ENCODE measurements at regions not wholly inside any gene's neighbourhood (a gene's known extent, or its start where the extent isn't known, plus 50 kb on each side); places are given as distances from the start of the nearest gene placed in this dataset.
"Not testable (repeated sequence)": the region's sequence is repeated elsewhere in the genome, so short reads cannot be mapped to it uniquely, and the experiment has no call there.

- H3K79me2 ChIP-seq (ENCODE audit: control insufficient read depth, insufficient read depth, low read length) = no peaks in the 10 kb centered on the region
- TF ChIP-seq EZH2 (IDR thresholded peaks at IDR 0.05; ENCODE audit: low read length, missing control alignments) = no peak
- no peak for TF ChIP-seq CTCF (conservative IDR thresholded peaks at IDR 0.05 in 1 of 2, IDR thresholded peaks at IDR 0.05 in 1 of 2; ENCODE audit: low read depth in 1 of 2, low read length in 2 of 2)
- no peak overlapping the region for H3K27ac ChIP-seq (ENCODE audit: insufficient read depth, low read length)
- H3K27me3 ChIP-seq (ENCODE audit: control insufficient read depth, insufficient read depth, low read length) = no peaks in the 10 kb centered on the region
- no peak overlapping the region for H3K9ac ChIP-seq (ENCODE audit: insufficient read depth, low read length)
- no peak overlapping the region for H2AFZ ChIP-seq (ENCODE audit: low read length)
- no peaks in the 10 kb centered on the region for H3K36me3 ChIP-seq (ENCODE audit: control insufficient read depth, insufficient read depth, low read length)
- H4K20me1 ChIP-seq (ENCODE audit: control insufficient read depth, extremely low read depth, insufficient read depth, low read length) = no peaks in the 10 kb centered on the region
- H3K4me3 ChIP-seq (replicated peaks in 1 of 4; ENCODE audit: control extremely low read depth in 1 of 4, insufficient read depth in 1 of 4, low read depth in 3 of 4, low read length in 4 of 4) = no peak overlapping the region
- no peaks in the 10 kb centered on the region for H3K9me3 ChIP-seq (ENCODE audit: control insufficient read depth, insufficient read depth, low read depth, low read length)
- H3K4me1 ChIP-seq (ENCODE audit: control insufficient read depth, extremely low read depth, insufficient read depth, low read length) = no peaks in the 10 kb centered on the region
- no peak for DNase-seq (ENCODE audit: low read depth in 2 of 2)
- H3K4me2 ChIP-seq (ENCODE audit: extremely low read depth, insufficient read depth, low read length) = no peak overlapping the region
Measured at GRCh38 chr12:79991586-79991985, 56.7 kb upstream of the PPP1R12A start.

- H3K4me1 ChIP-seq (ENCODE audit: control insufficient read depth, extremely low read depth, insufficient read depth, low read length); H3K9ac ChIP-seq (ENCODE audit: insufficient read depth, low read length); H3K79me2 ChIP-seq (ENCODE audit: control insufficient read depth, insufficient read depth, low read length); H4K20me1 ChIP-seq (ENCODE audit: control insufficient read depth, extremely low read depth, insufficient read depth, low read length); H3K36me3 ChIP-seq (ENCODE audit: control insufficient read depth, insufficient read depth, low read length); DNase-seq (ENCODE audit: low read depth in 2 of 2); H3K9me3 ChIP-seq (ENCODE audit: control insufficient read depth, insufficient read depth, low read depth, low read length); H3K27ac ChIP-seq (ENCODE audit: insufficient read depth, low read length); H3K27me3 ChIP-seq (ENCODE audit: control insufficient read depth, insufficient read depth, low read length); H3K4me3 ChIP-seq (replicated peaks in 1 of 4; ENCODE audit: control extremely low read depth in 1 of 4, insufficient read depth in 1 of 4, low read depth in 3 of 4, low read length in 4 of 4); H3K4me2 ChIP-seq (ENCODE audit: extremely low read depth, insufficient read depth, low read length): not testable (repeated sequence)
- H2AFZ ChIP-seq (ENCODE audit: low read length) = peak overlapping the region; percentile 3
Measured at GRCh38 chr12:79990509-79991338, 55.8 kb upstream of the PPP1R12A start.

GRCh38 chr12:79988368-79988767 is 53.5 kb upstream of the PPP1R12A start:
- no peak for TF ChIP-seq EZH2 (IDR thresholded peaks at IDR 0.05; ENCODE audit: low read length, missing control alignments)
- TF ChIP-seq CTCF (conservative IDR thresholded peaks at IDR 0.05 in 1 of 2, IDR thresholded peaks at IDR 0.05 in 1 of 2; ENCODE audit: low read depth in 1 of 2, low read length in 2 of 2) = no peak
- Histone ChIP-seq H3K79me2 (ENCODE audit: control insufficient read depth, insufficient read depth, low read length) (no peaks in the 10 kb centered on the region), H3K4me2 (ENCODE audit: extremely low read depth, insufficient read depth, low read length) (no peak overlapping the region), H3K9me3 (ENCODE audit: control insufficient read depth, insufficient read depth, low read depth, low read length) (no peaks in the 10 kb centered on the region), H3K4me1 (ENCODE audit: control insufficient read depth, extremely low read depth, insufficient read depth, low read length) (no peaks in the 10 kb centered on the region), H3K36me3 (ENCODE audit: control insufficient read depth, insufficient read depth, low read length) (no peaks in the 10 kb centered on the region), H2AFZ (ENCODE audit: low read length) (no peak overlapping the region), H3K9ac (ENCODE audit: insufficient read depth, low read length) (no peak overlapping the region), H3K27ac (ENCODE audit: insufficient read depth, low read length) (no peak overlapping the region), H3K27me3 (ENCODE audit: control insufficient read depth, insufficient read depth, low read length) (no peaks in the 10 kb centered on the region), H3K4me3 (replicated peaks in 1 of 4; ENCODE audit: control extremely low read depth in 1 of 4, insufficient read depth in 1 of 4, low read depth in 3 of 4, low read length in 4 of 4) (no peak overlapping the region), H4K20me1 (ENCODE audit: control insufficient read depth, extremely low read depth, insufficient read depth, low read length) (no peaks in the 10 kb centered on the region)
- DNase-seq (ENCODE audit: low read depth in 2 of 2) = peak; percentile 14 to 81

All from fibroblast of lung (primary cell).